Esophagus squamous epithelium (tissue), 4 donors: ENCODE measurements at regions not wholly inside any gene's neighbourhood (a gene's known extent, or its start where the extent isn't known, plus 50 kb on each side); places are given as distances from the start of the nearest gene placed in this dataset.

Experiments used
- CTCF ChIP-seq, 6 experiments: fragments of 450-650 bp in 4 of 6; fragments of 200-600 bp in 2 of 6; sonication (generic) in 2 of 6; IDR thresholded peaks; one replicate each; pipeline ENCODE4 v1.5.1; 2016 to 2019; ENCODE audit warnings: antibody characterized with exemption in 6 of 6, mild to moderate bottlenecking in 4 of 6, moderate library complexity in 4 of 6
- POLR2A ChIP-seq, 4 donors: fragments of 450-650 bp; IDR thresholded peaks; one replicate each; pipeline ENCODE4 v1.6.1; 2017; ENCODE audit warnings: antibody characterized with exemption in 4 of 4, mild to moderate bottlenecking in 4 of 4, moderate library complexity in 3 of 4

DNA sequence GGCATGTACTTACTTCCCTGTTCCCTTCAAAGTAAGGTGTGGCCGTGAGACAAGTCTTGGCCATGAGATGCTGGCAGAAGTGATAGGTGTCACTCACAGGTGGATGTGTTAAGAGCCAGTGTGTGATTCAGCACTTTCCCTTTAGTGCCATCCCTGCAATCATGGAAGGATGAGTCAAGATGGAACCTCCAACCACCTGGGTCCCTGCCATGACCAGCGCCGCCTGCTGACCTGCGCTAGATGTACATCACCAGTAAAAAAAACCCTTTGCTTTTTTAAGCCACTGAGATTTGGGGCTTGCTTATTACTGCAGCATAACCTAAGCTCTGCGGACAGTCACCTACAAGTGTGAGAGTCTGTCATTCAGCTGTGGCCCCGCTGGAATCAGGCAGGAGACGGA lies 71.7 kb downstream of the TOMM20 start:
- TF ChIP-seq CTCF (IDR thresholded peaks at IDR 0.05) (peak in 2 of 6 experiments; percentile 39 to 85), POLR2A (IDR thresholded peaks at IDR 0.05) (no peak)
